ENCODE measurements at regions not wholly inside any gene's neighbourhood (a gene's known extent, or its start where the extent isn't known, plus 50 kb on each side); places are given as distances from the start of the nearest gene placed in this dataset.

DNA sequence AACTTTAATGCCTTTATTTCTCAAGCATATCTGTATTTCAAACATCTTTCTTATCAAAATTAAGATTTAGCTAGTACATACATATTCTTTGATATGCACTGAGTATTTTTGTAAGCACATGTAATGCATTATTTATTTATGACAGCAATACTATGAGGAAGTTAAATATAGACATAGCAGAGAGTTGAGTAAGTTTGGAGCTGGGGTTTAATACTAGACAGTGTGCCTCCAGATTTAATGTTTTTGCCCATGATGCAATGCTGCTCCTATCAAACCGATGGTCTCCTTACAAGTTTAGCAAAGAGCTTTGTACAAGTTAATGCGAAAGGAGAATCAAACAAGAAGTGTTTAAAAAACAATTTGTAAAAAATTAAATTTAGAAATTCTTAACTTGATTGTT, 826.6 kb upstream of the MGAT4C start:
- TF ChIP-seq CTCF (IDR thresholded peaks at IDR 0.05) (no peak), POLR2A (IDR thresholded peaks at IDR 0.05) (no peak)
